HEK293 (cell line): ENCODE measurements at regions not wholly inside any gene's neighbourhood (a gene's known extent, or its start where the extent isn't known, plus 50 kb on each side); places are given as distances from the start of the nearest gene placed in this dataset.

Experiments
- GLI4 ChIP-seq: fragments of 450-650 bp; formaldehyde crosslinking; IDR thresholded peaks from 2 replicates; pipeline ENCODE4 v1.5.1; 2016; ENCODE audit warnings: missing biosample characterization, missing genetic modification characterization
- TCF7L2 ChIP-seq: IDR thresholded peaks from 2 replicates; pipeline ENCODE4 v1.6.1; 2011; ENCODE audit warnings: low read depth, mild to moderate bottlenecking, inconsistent platforms, low read length, moderate library complexity, borderline replicate concordance
- ZBTB17 ChIP-seq: fragments of 450-650 bp; formaldehyde crosslinking; IDR thresholded peaks from 2 replicates; pipeline ENCODE4 v1.5.1; 2016; ENCODE audit warnings: missing biosample characterization, missing genetic modification characterization
- ZNF10 ChIP-seq: fragments of 450-650 bp; formaldehyde crosslinking; IDR thresholded peaks from 2 replicates; pipeline ENCODE4 v1.5.1; 2017; ENCODE audit warnings: missing biosample characterization, missing genetic modification characterization
- ZNF350 ChIP-seq: fragments of 450-650 bp; formaldehyde crosslinking; IDR thresholded peaks from 2 replicates; pipeline ENCODE4 v1.5.0; 2017; ENCODE audit warnings: missing biosample characterization, mild to moderate bottlenecking, missing genetic modification characterization
- ZNF777 ChIP-seq: fragments of 450-650 bp; formaldehyde crosslinking; IDR thresholded peaks from 2 replicates; pipeline ENCODE4 v1.5.1; 2017; ENCODE audit warnings: missing biosample characterization, missing genetic modification characterization, borderline replicate concordance
- ZNF837 ChIP-seq: fragments of 450-650 bp; formaldehyde crosslinking; IDR thresholded peaks from 2 replicates; pipeline ENCODE4 v1.5.1; 2016; ENCODE audit warnings: missing biosample characterization, missing genetic modification characterization
- TF ChIP-seq, protein P1 (sequence below): fragments of 450-650 bp; formaldehyde crosslinking; IDR thresholded peaks from 2 replicates; pipeline ENCODE4 v1.5.1; 2016; ENCODE audit warnings: missing biosample characterization, missing genetic modification characterization
- TF ChIP-seq, protein P2 (sequence below): fragments of 450-650 bp; formaldehyde crosslinking; IDR thresholded peaks from 2 replicates; pipeline ENCODE4 v1.5.1; 2016; ENCODE audit warnings: missing biosample characterization, missing genetic modification characterization

DNA sequence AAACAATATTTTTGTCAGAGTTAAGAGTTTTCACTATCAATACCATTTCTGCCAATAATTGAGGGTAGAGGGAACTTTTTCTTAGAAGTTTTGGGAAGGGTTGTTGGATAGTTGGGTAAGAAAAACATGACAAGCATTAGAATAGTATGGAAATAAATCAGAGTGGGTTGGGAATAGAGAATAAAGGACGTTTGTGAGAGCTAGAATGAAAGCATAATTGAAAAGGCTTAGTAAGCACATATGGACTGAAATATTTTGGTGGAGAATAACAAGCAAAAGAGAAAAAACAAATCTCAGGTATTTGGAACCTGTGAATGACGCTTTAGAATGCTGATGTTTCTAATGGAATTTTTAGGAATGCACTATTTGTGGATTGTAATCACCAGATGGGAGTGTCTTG lies 262.9 kb upstream of the EDIL3 start:
- no peak for TF ChIP-seq ZNF837 (tag by site-specific recombination)
- TF ChIP-seq, protein P1, sequence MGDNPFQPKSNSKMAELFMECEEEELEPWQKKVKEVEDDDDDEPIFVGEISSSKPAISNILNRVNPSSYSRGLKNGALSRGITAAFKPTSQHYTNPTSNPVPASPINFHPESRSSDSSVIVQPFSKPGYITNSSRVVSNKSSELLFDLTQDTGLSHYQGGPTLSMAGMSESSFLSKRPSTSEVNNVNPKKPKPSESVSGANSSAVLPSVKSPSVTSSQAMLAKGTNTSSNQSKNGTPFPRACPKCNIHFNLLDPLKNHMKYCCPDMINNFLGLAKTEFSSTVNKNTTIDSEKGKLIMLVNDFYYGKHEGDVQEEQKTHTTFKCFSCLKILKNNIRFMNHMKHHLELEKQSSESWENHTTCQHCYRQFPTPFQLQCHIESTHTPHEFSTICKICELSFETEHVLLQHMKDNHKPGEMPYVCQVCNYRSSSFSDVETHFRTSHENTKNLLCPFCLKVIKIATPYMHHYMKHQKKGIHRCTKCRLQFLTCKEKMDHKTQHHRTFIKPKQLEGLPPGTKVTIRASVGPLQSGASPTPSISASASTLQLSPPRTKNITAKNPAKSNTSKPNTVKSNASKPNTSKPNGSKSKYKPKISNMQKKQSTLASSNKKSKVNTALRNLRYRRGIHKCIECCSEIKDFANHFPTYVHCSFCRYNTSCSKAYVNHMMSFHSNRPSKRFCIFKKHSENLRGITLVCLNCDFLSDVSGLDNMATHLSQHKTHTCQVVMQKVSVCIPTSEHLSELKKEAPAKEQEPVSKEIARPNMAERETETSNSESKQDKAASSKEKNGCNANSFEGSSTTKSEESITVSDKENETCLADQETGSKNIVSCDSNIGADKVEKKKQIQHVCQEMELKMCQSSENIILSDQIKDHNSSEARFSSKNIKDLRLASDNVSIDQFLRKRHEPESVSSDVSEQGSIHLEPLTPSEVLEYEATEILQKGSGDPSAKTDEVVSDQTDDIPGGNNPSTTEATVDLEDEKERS (tag by site-specific recombination) = no peak
- no peak for TF ChIP-seq ZNF10 (tag by site-specific recombination)
- TF ChIP-seq, protein P2, sequence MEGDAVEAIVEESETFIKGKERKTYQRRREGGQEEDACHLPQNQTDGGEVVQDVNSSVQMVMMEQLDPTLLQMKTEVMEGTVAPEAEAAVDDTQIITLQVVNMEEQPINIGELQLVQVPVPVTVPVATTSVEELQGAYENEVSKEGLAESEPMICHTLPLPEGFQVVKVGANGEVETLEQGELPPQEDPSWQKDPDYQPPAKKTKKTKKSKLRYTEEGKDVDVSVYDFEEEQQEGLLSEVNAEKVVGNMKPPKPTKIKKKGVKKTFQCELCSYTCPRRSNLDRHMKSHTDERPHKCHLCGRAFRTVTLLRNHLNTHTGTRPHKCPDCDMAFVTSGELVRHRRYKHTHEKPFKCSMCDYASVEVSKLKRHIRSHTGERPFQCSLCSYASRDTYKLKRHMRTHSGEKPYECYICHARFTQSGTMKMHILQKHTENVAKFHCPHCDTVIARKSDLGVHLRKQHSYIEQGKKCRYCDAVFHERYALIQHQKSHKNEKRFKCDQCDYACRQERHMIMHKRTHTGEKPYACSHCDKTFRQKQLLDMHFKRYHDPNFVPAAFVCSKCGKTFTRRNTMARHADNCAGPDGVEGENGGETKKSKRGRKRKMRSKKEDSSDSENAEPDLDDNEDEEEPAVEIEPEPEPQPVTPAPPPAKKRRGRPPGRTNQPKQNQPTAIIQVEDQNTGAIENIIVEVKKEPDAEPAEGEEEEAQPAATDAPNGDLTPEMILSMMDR (tag by site-specific recombination) = no peak
- TF ChIP-seq GLI4 (tag by site-specific recombination) = no peak
- no peak for TF ChIP-seq ZNF350 (tag by site-specific recombination)
- no peak for TF ChIP-seq ZBTB17 (tag by site-specific recombination)
- no peak for TF ChIP-seq TCF7L2
- no peak for TF ChIP-seq ZNF777 (tag by site-specific recombination)
